Smooth muscle cell (in vitro differentiated cells): ENCODE measurements at regions not wholly inside any gene's neighbourhood (a gene's known extent, or its start where the extent isn't known, plus 50 kb on each side); places are given as distances from the start of the nearest gene placed in this dataset.

Experiments used
- DNase-seq: peaks from one replicate; lab custom pipeline; 2025; ENCODE audit not compliant: unreplicated experiment; lab: John Stamatoyannopoulos, UW
- H2AFZ ChIP-seq: fragments of 200-600 bp; sonication (generic); 2 replicates; pipeline ENCODE4 v1.6.0; 2016; ENCODE audit warnings: antibody characterized with exemption, low read depth, mild to moderate bottlenecking
- H3F3A ChIP-seq: fragments of 200-600 bp; sonication (generic); 2 replicates; pipeline ENCODE4 v1.6.0; 2017; ENCODE audit warnings: antibody characterized with exemption, low read depth
- H3K27ac ChIP-seq: fragments of 200-600 bp; sonication (generic); 2 replicates; pipeline ENCODE4 v1.5.1; 2016; ENCODE audit warnings: low read depth, mild to moderate bottlenecking
- H3K27me3 ChIP-seq: fragments of 200-600 bp; sonication (generic); 2 replicates; pipeline ENCODE4 v1.6.1; 2016; ENCODE audit warnings: low read depth, mild to moderate bottlenecking
- H3K36me3 ChIP-seq: fragments of 200-600 bp; sonication (generic); 2 replicates; pipeline ENCODE4 v1.5.1; 2016; ENCODE audit warnings: low read depth
- H3K4me1 ChIP-seq: fragments of 200-600 bp; sonication (generic); 2 replicates; pipeline ENCODE4 v1.5.1; 2016; ENCODE audit warnings: low read depth
- H3K4me2 ChIP-seq: fragments of 200-600 bp; sonication (generic); 2 replicates; pipeline ENCODE4 v1.6.0; 2016; ENCODE audit warnings: mild to moderate bottlenecking
- H3K4me3 ChIP-seq: fragments of 200-600 bp; sonication (generic); 2 replicates; pipeline ENCODE4 v1.5.1; 2016; ENCODE audit warnings: mild to moderate bottlenecking
- H3K79me2 ChIP-seq: fragments of 200-600 bp; sonication (generic); 2 replicates; pipeline ENCODE4 v1.6.0; 2016; ENCODE audit warnings: low read depth, mild to moderate bottlenecking
- H3K9ac ChIP-seq: fragments of 200-600 bp; sonication (generic); 2 replicates; pipeline ENCODE4 v1.6.0; 2016; ENCODE audit warnings: low read depth
- H3K9me3 ChIP-seq: fragments of 200-600 bp; sonication (generic); replicated peaks from 2 replicates; pipeline ENCODE4 v1.5.1; 2016; ENCODE audit warnings: low read depth
- H4K20me1 ChIP-seq: fragments of 200-600 bp; sonication (generic); 2 replicates; pipeline ENCODE4 v1.6.0; 2016; ENCODE audit warnings: low read depth
- WGBS: methylation state at CpG from one replicate; pipeline ENCODE4 v1.1.7; 2016; ENCODE audit warnings: low lambda C conversion rate; 5-methylcytosine and 5-hydroxymethylcytosine counted together
- TF ChIP-seq, protein P1 (sequence below): fragments of 200-600 bp; sonication (generic); IDR thresholded peaks from 2 replicates; pipeline ENCODE4 v1.5.1; 2017; ENCODE audit warnings: borderline replicate concordance, mild to moderate bottlenecking, antibody characterized with exemption; ENCODE audit not compliant: insufficient read depth, poor library complexity, severe bottlenecking

DNA sequence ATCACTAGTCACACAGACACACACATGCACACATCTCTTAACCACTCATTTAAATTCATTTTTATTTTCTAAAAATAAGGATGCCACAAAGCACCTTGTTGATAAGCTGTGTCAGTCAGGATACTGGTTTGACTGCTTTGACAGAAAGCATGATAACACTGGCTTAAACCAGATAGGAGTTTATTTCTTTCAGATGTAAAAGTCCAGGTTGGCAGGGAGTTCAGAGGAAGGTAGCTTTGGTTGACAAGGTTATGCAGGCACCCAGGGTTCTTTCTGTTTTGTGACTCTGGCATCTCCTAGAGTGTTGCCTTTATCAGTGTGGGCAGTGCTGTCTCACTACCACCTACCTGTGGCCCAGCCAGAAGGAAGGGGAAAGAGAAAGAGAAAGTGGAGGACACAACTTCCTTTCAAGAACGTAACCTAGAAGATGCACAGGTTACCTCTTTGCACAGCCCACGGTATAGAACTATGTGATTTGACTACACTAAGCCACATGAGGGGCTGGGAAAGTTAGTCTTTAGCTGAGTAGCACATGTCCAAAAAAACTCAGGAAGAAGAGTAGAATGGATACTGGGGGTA, 334.7 kb downstream of the OSTF1 start:
- DNase-seq, result no peak
- no peaks in the 10 kb centered on the region for H3F3A ChIP-seq
- no peak overlapping the region for H3K27ac ChIP-seq
- H3K9me3 ChIP-seq, result no peaks in the 10 kb centered on the region
- H3K27me3 ChIP-seq, result peaks cover 4% of the 10 kb centered on the region
- no peak overlapping the region for H3K4me3 ChIP-seq
- 97% methylated on average over 2 of the region's 2 CpGs for WGBS
- H2AFZ ChIP-seq, result no peak overlapping the region
- H3K9ac ChIP-seq, result no peak overlapping the region
- no peaks in the 10 kb centered on the region for H3K79me2 ChIP-seq
- TF ChIP-seq, protein P1, sequence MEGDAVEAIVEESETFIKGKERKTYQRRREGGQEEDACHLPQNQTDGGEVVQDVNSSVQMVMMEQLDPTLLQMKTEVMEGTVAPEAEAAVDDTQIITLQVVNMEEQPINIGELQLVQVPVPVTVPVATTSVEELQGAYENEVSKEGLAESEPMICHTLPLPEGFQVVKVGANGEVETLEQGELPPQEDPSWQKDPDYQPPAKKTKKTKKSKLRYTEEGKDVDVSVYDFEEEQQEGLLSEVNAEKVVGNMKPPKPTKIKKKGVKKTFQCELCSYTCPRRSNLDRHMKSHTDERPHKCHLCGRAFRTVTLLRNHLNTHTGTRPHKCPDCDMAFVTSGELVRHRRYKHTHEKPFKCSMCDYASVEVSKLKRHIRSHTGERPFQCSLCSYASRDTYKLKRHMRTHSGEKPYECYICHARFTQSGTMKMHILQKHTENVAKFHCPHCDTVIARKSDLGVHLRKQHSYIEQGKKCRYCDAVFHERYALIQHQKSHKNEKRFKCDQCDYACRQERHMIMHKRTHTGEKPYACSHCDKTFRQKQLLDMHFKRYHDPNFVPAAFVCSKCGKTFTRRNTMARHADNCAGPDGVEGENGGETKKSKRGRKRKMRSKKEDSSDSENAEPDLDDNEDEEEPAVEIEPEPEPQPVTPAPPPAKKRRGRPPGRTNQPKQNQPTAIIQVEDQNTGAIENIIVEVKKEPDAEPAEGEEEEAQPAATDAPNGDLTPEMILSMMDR, result no peak
- no peak overlapping the region for H3K4me2 ChIP-seq
- H4K20me1 ChIP-seq, result no peaks in the 10 kb centered on the region
- no peaks in the 10 kb centered on the region for H3K36me3 ChIP-seq
- H3K4me1 ChIP-seq, result no peaks in the 10 kb centered on the region

DNA sequence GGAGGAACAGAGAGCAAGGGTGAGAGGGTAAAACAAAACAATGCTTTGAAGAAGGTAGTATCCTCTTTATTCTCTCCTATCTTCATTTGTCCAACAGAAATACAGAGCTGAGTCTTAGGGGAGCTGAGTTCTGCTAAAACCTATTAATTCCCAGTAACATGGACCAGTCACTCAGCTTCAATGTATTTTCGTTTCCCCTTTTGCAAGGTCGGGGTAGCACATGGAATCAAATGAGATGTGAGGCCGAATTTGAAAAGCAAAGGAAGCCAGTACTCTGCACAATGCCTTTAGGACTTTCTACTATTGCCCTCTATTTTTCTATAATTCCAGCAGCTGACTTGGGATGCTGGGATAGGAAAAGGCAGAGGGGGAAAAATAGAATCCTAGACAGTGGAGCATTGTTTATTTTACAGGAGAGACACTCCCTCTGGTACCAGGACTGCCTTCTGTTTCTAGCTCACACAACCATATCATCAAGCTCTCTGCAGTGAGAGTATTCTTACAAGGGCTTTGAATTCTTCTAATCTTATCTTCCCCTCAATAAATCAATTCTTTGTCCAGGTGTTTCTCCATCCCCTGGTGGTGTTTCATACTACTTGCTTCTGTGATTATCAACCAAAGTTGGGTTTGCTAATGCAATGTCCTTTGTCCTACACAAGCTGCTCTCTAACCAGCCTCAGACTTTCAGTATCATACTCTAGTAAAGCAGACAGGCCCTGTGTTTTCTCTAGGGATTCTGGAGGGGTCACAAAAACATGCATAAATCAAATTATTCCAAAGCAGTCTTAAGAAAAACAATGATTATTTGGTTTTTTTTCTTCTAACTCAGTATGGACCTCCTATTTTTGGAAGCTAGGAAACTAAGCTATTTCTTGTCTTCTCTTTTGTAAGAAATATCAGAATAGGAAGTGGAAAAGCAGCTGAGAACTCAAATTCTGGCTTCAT, 341.5 kb downstream of the OSTF1 start:
- Histone ChIP-seq H3K27ac (no peak overlapping the region), H4K20me1 (no peaks in the 10 kb centered on the region), H3K4me2 (no peak overlapping the region), H2AFZ (no peak overlapping the region), H3K4me3 (no peak overlapping the region), H3K79me2 (no peaks in the 10 kb centered on the region), H3K27me3 (peaks cover 4% of the 10 kb centered on the region), H3K9ac (no peak overlapping the region), H3K36me3 (no peaks in the 10 kb centered on the region), H3K9me3 (no peaks in the 10 kb centered on the region), H3K4me1 (no peaks in the 10 kb centered on the region), H3F3A (no peaks in the 10 kb centered on the region)
- no peak for DNase-seq
- TF ChIP-seq, protein P1, result no peak
- WGBS, result 96% methylated on average over 3 of the region's 3 CpGs

DNA sequence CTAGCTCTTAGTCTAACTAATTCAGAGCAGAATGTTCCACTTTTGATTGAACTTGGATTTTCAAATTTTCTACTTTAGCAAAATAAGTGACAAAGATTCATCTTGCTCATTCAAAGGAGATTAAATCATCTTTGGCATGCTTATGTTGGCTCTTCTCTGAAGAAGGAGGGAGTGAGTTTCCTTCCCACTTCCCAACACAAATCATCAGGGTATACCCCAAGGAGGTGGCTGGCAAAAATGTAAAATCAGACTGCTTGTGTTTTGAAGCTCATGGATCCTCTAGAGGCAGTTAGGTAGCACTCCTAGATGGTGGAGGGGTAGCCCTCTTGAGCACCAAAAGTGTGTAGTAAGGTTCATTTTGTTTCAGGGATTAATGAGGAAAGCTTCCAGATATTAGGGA, 343.1 kb downstream of the OSTF1 start:
- H3K4me2 ChIP-seq, result no peak overlapping the region
- H3K4me1 ChIP-seq, result no peaks in the 10 kb centered on the region
- H3K79me2 ChIP-seq, result no peaks in the 10 kb centered on the region
- H3F3A ChIP-seq, result no peaks in the 10 kb centered on the region
- H2AFZ ChIP-seq, result no peak overlapping the region
- H3K36me3 ChIP-seq, result no peaks in the 10 kb centered on the region
- no peak overlapping the region for H3K27ac ChIP-seq
- no peak for DNase-seq
- H4K20me1 ChIP-seq, result no peaks in the 10 kb centered on the region
- H3K27me3 ChIP-seq, result peaks cover under 1% of the 10 kb centered on the region
- no peak overlapping the region for H3K4me3 ChIP-seq
- TF ChIP-seq, protein P1, result no peak
- H3K9me3 ChIP-seq, result no peaks in the 10 kb centered on the region
- H3K9ac ChIP-seq, result no peak overlapping the region
